BE2C (cell line): ENCODE measurements at regions not wholly inside any gene's neighbourhood (a gene's known extent, or its start where the extent isn't known, plus 50 kb on each side); places are given as distances from the start of the nearest gene placed in this dataset.

Experiments used
- DNase-seq: peaks from one replicate; pipeline ENCODE4 v3.0.0-alpha.2; 2020
- H3K27me3 ChIP-seq: fragments of 250-450 bp; sonication (Bioruptor Pico); 2 replicates; pipeline ENCODE4 v1.5.1; 2020; ENCODE audit warnings: mild to moderate bottlenecking
- H3K36me3 ChIP-seq: fragments of 250-450 bp; sonication (Bioruptor Pico); 2 replicates; pipeline ENCODE4 v1.5.1; 2020; ENCODE audit warnings: mild to moderate bottlenecking
- H3K4me1 ChIP-seq: fragments of 250-450 bp; sonication (Bioruptor Pico); 2 replicates; pipeline ENCODE4 v1.5.1; 2020
- H3K4me3 ChIP-seq: 2 replicates; pipeline ENCODE4 v1.5.1; 2011; ENCODE audit warnings: low read depth, low read length
- H3K9me3 ChIP-seq: fragments of 250-450 bp; sonication (Bioruptor Pico); 2 replicates; pipeline ENCODE4 v1.5.1; 2020
- CTCF ChIP-seq: IDR thresholded peaks from 2 replicates; pipeline ENCODE4 v1.5.1; 2012; ENCODE audit warnings: mild to moderate bottlenecking, low read depth, low read length

GRCh38 chr14:98167705-98168104 is 1104.3 kb downstream of the BCL11B start:
- Histone ChIP-seq H3K4me1 (no peaks in the 10 kb centered on the region), H3K4me3 (no peak overlapping the region), H3K36me3 (no peaks in the 10 kb centered on the region), H3K27me3 (no peaks in the 10 kb centered on the region), H3K9me3 (no peaks in the 10 kb centered on the region)
- DNase-seq = no peak
- no peak for TF ChIP-seq CTCF

GRCh38 chr14:98168211-98168985 is 1103.6 kb downstream of the BCL11B start:
- no peaks in the 10 kb centered on the region for H3K4me1 ChIP-seq
- H3K27me3 ChIP-seq = no peaks in the 10 kb centered on the region
- H3K4me3 ChIP-seq = no peak overlapping the region

GRCh38 chr14:98169170-98169587 is 1102.8 kb downstream of the BCL11B start:
- Histone ChIP-seq H3K4me3 (no peak overlapping the region), H3K27me3 (no peaks in the 10 kb centered on the region), H3K36me3 (no peaks in the 10 kb centered on the region), H3K9me3 (no peaks in the 10 kb centered on the region), H3K4me1 (no peaks in the 10 kb centered on the region)
- no peak for TF ChIP-seq CTCF
- DNase-seq = no peak

More at GRCh38 chr14:98168211-98168985, 1103.6 kb downstream of the BCL11B start:
- DNase-seq = no peak
- no peak for TF ChIP-seq CTCF
- H3K9me3 ChIP-seq = no peaks in the 10 kb centered on the region
- no peaks in the 10 kb centered on the region for H3K36me3 ChIP-seq

GRCh38 chr14:98170575-98170974 is 1101.4 kb downstream of the BCL11B start:
- no peak for DNase-seq
- Histone ChIP-seq H3K36me3 (no peaks in the 10 kb centered on the region), H3K27me3 (no peaks in the 10 kb centered on the region), H3K4me1 (no peaks in the 10 kb centered on the region), H3K9me3 (no peaks in the 10 kb centered on the region), H3K4me3 (no peak overlapping the region)
- TF ChIP-seq CTCF = no peak

GRCh38 chr14:98171654-98172053 is 1100.3 kb downstream of the BCL11B start:
- H3K4me1 ChIP-seq = no peaks in the 10 kb centered on the region

More at GRCh38 chr14:98171654-98172053, 1100.3 kb downstream of the BCL11B start:
- Histone ChIP-seq H3K4me3 (no peak overlapping the region), H3K27me3 (no peaks in the 10 kb centered on the region), H3K9me3 (no peaks in the 10 kb centered on the region), H3K36me3 (no peaks in the 10 kb centered on the region)
- no peak for DNase-seq
- TF ChIP-seq CTCF = no peak
